ENCODE measurements at regions not wholly inside any gene's neighbourhood (a gene's known extent, or its start where the extent isn't known, plus 50 kb on each side); places are given as distances from the start of the nearest gene placed in this dataset.

DNA sequence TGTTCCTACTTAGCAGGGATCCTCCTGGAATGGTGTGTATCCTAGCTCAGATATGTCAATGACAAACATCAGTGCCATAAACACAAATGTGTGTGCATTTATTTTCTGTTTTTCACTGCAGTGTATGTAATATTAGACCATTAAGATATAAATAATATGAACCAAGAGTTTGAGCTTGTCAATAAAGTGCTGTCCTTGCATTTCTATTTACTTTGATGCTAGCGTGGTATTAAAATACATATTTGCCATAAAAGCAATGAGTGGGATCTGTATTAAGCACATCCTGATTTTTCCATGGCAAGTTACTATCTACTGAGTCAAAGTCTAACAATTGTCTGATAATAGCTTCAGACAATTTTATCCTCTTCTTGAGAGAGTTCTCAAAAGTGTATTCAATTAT, 157.6 kb downstream of the DIRAS2 start:
- TF ChIP-seq CTCF (IDR thresholded peaks at IDR 0.05) = no peak
- TF ChIP-seq POLR2A (IDR thresholded peaks at IDR 0.05) = no peak

Measured in testis (tissue), 2 donors.